Suprapubic skin (tissue), 4 donors: ENCODE measurements at regions not wholly inside any gene's neighbourhood (a gene's known extent, or its start where the extent isn't known, plus 50 kb on each side); places are given as distances from the start of the nearest gene placed in this dataset.

Experiments
- EP300 ChIP-seq: sonication (generic); formaldehyde crosslinking; IDR thresholded peaks from one replicate; pipeline ENCODE4 v1.6.1; 2017; ENCODE audit warnings: antibody characterized with exemption
- POLR2A ChIP-seq, 2 donors: fragments of 450-650 bp; IDR thresholded peaks; one replicate each; pipeline ENCODE4 v1.6.1; 2017; ENCODE audit warnings: antibody characterized with exemption in 2 of 2, mild to moderate bottlenecking in 2 of 2, moderate library complexity in 2 of 2
- POLR2AphosphoS5 ChIP-seq, 3 donors: sonication (generic); formaldehyde crosslinking; IDR thresholded peaks; one replicate each; pipeline ENCODE4 v1.6.1; 2017; ENCODE audit warnings: antibody characterized with exemption in 3 of 3
- TF ChIP-seq, protein P1 (sequence below), 2 donors: fragments of 200-600 bp in 1 of 2; fragments of 450-650 bp in 1 of 2; sonication (generic) in 1 of 2; IDR thresholded peaks; one replicate each; pipeline ENCODE4 v1.5.1; 2016 to 2019; ENCODE audit warnings: antibody characterized with exemption in 2 of 2, mild to moderate bottlenecking in 1 of 2, moderate library complexity in 1 of 2

DNA sequence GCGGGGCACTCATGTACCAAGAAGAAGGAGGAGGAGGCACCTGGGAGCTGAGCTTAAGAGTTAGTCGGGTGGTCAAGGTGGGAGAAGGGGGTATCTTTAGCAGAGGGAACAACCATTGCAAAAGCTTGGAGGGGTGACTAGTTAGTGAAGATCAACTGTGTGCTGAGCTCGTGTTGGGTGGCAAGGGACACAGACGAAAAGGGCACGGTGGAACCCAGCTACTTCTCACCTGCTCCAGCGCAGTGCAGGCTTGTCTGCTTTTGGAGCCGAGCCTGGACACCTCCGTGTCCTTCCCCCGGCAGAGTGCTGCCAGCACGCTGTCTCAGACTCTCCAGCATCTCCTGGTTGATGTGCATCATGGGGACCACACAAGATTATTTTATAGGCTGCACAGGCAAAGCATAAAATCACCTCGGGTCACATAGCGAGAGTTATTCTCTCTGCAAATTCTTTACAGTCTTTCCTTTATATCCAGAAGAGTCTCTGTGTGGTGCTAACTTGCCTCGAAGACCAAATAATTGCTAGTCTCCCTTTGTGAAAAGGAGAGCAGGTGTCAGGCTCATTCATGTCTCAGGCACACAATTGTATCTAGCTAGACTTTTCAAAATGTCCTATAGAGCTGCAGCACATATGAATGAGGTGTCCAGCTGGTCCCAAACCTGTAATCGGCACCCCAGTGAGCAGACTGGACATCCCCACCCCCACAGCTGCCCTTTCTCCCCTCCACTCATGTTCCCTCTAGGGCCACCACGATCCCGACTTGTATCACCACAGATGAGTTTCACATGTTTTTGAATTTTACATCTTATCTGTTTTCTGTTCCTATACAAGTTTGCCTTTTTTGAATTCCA, 123.4 kb downstream of the CEBPB start:
- TF ChIP-seq, protein P1, sequence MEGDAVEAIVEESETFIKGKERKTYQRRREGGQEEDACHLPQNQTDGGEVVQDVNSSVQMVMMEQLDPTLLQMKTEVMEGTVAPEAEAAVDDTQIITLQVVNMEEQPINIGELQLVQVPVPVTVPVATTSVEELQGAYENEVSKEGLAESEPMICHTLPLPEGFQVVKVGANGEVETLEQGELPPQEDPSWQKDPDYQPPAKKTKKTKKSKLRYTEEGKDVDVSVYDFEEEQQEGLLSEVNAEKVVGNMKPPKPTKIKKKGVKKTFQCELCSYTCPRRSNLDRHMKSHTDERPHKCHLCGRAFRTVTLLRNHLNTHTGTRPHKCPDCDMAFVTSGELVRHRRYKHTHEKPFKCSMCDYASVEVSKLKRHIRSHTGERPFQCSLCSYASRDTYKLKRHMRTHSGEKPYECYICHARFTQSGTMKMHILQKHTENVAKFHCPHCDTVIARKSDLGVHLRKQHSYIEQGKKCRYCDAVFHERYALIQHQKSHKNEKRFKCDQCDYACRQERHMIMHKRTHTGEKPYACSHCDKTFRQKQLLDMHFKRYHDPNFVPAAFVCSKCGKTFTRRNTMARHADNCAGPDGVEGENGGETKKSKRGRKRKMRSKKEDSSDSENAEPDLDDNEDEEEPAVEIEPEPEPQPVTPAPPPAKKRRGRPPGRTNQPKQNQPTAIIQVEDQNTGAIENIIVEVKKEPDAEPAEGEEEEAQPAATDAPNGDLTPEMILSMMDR (IDR thresholded peaks at IDR 0.05), result no peak
- TF ChIP-seq POLR2AphosphoS5 (IDR thresholded peaks at IDR 0.05) (no peak), POLR2A (IDR thresholded peaks at IDR 0.05) (no peak), EP300 (no peak)
